ENCODE measurements at regions not wholly inside any gene's neighbourhood (a gene's known extent, or its start where the extent isn't known, plus 50 kb on each side); places are given as distances from the start of the nearest gene placed in this dataset.

DNA sequence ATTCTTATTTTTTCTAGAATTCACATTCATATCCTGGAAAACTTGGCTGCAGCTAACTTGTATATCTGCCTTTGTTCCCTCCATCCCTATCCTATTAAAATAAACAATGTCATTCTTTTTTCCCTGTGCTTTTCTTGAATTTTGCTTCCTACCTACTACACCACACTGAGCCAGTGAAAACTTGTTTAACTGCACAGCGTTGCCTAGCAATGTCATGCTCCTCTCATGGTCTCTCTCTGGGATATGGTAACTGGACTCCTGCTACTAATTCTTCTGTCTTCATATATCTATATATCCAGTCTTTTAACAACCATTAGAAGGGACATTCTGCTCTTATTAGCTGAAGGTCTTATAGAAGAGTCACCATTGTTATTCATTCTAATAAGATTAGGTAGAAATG lies 434.4 kb downstream of the METTL15 start:
- Histone ChIP-seq H3K4me1 (ENCODE audit: control insufficient read depth in 1 of 2, insufficient read depth in 2 of 2, low read depth in 1 of 2, low read length in 1 of 2) (no peaks in the 10 kb centered on the region; a peak in 2 of 4 replicates), H3F3A (replicated peaks; ENCODE audit: insufficient read depth) (no peaks in the 10 kb centered on the region), H3K79me2 (ENCODE audit: insufficient read depth) (no peaks in the 10 kb centered on the region), H3K4me2 (no peak overlapping the region), H3K27me3 (ENCODE audit: insufficient read depth) (no peaks in the 10 kb centered on the region), H3K9me2 (no peaks in the 10 kb centered on the region), H3K27ac (ENCODE audit: low read depth in 2 of 2, low read length in 1 of 2) (no peak overlapping the region), H3K4me3 (ENCODE audit: low read depth in 2 of 2, low read length in 1 of 2) (no peak overlapping the region), H4K20me1 (ENCODE audit: insufficient read depth) (no peaks in the 10 kb centered on the region), H3K9ac (no peak overlapping the region), H2AFZ (ENCODE audit: low read depth) (no peak overlapping the region), H3K9me3 (no peaks in the 10 kb centered on the region), H3K36me3 (replicated peaks in 1 of 2; ENCODE audit: control insufficient read depth in 1 of 2, insufficient read depth in 2 of 2, low read length in 1 of 2) (no peaks in the 10 kb centered on the region)
- 85% methylated on average over 1 of the region's 1 CpG for WGBS (ENCODE audit: low lambda C conversion rate)
- ChIA-PET POLR2A (no interaction called here), CTCF (interaction anchor here (1.2 to 2.3 kb wide), 2 partner anchors 13 kb away, joined by 4 to 9 read pairs; no protein-coding TSS in a partner anchor)
- TF ChIP-seq, protein P1, sequence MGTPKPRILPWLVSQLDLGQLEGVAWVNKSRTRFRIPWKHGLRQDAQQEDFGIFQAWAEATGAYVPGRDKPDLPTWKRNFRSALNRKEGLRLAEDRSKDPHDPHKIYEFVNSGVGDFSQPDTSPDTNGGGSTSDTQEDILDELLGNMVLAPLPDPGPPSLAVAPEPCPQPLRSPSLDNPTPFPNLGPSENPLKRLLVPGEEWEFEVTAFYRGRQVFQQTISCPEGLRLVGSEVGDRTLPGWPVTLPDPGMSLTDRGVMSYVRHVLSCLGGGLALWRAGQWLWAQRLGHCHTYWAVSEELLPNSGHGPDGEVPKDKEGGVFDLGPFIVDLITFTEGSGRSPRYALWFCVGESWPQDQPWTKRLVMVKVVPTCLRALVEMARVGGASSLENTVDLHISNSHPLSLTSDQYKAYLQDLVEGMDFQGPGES (IDR thresholded peaks at IDR 0.05; ENCODE audit: low read depth, low read length), result no peak
- TF ChIP-seq TAF1 (IDR thresholded peaks at IDR 0.05; ENCODE audit: borderline replicate concordance, low read depth, low read length) (no peak), RFX5 (IDR thresholded peaks at IDR 0.05; ENCODE audit: low read length) (no peak), CHD2 (IDR thresholded peaks at IDR 0.05; ENCODE audit: low read length, partially characterized antibody) (no peak), FOXJ3 (CRISPR knock-in tag; IDR thresholded peaks at IDR 0.05) (no peak), MXI1 (IDR thresholded peaks at IDR 0.05; ENCODE audit: low read depth, low read length) (no peak), ELF1 (IDR thresholded peaks at IDR 0.05) (no peak), FOSL2 (IDR thresholded peaks at IDR 0.05; ENCODE audit: borderline replicate concordance, low read depth) (no peak), GATA2 (CRISPR knock-in tag; IDR thresholded peaks at IDR 0.05) (no peak), SMC3 (IDR thresholded peaks at IDR 0.05; ENCODE audit: low read depth, low read length) (no peak), YY1 (IDR thresholded peaks at IDR 0.05; ENCODE audit: low read depth) (no peak), EP300 (IDR thresholded peaks at IDR 0.05; ENCODE audit: borderline replicate concordance in 1 of 2, low read depth in 1 of 2, low read length in 1 of 2) (no peak), MEF2A (IDR thresholded peaks at IDR 0.05; ENCODE audit: borderline replicate concordance, low read depth) (no peak)
- TF ChIP-seq, protein P2, sequence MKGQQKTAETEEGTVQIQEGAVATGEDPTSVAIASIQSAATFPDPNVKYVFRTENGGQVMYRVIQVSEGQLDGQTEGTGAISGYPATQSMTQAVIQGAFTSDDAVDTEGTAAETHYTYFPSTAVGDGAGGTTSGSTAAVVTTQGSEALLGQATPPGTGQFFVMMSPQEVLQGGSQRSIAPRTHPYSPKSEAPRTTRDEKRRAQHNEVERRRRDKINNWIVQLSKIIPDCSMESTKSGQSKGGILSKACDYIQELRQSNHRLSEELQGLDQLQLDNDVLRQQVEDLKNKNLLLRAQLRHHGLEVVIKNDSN (IDR thresholded peaks at IDR 0.05; ENCODE audit: borderline replicate concordance, low read depth), result no peak
- TF ChIP-seq, protein P3, sequence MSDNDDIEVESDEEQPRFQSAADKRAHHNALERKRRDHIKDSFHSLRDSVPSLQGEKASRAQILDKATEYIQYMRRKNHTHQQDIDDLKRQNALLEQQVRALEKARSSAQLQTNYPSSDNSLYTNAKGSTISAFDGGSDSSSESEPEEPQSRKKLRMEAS (IDR thresholded peaks at IDR 0.05; ENCODE audit: low read depth), result no peak
- no peak for DNase-seq

DNA sequence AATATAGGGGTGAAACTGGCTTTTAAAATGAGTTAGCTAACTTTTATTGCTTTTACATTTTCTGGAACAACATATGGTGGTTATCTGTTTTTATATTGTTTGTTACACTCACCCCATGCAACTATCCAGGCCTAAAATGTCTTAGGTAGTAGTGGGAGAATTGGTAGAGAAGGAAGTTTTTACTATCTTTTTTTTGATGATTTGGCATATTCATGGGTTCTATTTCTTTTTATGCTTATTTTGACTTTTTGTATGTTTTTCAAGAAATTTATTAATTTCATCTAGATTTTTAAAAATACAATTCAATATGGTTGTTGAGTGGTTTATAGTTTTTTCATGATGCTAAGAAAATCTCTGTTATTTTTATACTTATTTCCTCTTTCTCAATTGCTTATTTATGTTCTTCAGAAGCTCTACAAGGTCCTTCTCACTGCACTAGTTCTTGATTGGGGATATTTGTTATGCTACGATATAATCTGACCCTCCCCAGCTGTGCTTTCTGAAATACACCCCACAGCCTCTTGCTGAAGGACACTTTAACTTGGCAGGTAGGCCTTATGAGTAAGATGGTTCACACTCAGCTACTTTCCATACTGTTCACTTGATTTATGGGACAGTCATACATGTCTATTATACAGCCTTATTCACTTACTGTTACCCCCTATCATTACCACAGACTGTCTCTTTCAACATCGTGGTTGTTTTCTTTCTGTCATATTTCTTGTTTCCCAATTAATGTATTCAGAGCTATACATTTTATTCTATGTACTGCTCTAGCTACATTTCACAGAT lies 431.2 kb downstream of the METTL15 start:
- Histone ChIP-seq H4K20me1 (ENCODE audit: insufficient read depth) (no peaks in the 10 kb centered on the region), H3K79me2 (ENCODE audit: insufficient read depth) (no peaks in the 10 kb centered on the region), H3K27ac (ENCODE audit: low read depth in 2 of 2, low read length in 1 of 2) (no peak overlapping the region), H3K4me3 (ENCODE audit: low read depth in 2 of 2, low read length in 1 of 2) (no peak overlapping the region), H3K9me2 (no peaks in the 10 kb centered on the region), H3K36me3 (replicated peaks in 1 of 2; ENCODE audit: control insufficient read depth in 1 of 2, insufficient read depth in 2 of 2, low read length in 1 of 2) (no peaks in the 10 kb centered on the region), H3K4me1 (ENCODE audit: control insufficient read depth in 1 of 2, insufficient read depth in 2 of 2, low read depth in 1 of 2, low read length in 1 of 2) (no peaks in the 10 kb centered on the region), H3K4me2 (no peak overlapping the region), H3F3A (replicated peaks; ENCODE audit: insufficient read depth) (no peaks in the 10 kb centered on the region), H3K9ac (no peak overlapping the region), H3K27me3 (ENCODE audit: insufficient read depth) (no peaks in the 10 kb centered on the region), H3K9me3 (no peaks in the 10 kb centered on the region), H2AFZ (ENCODE audit: low read depth) (no peak overlapping the region)
- no peak for DNase-seq
- TF ChIP-seq NRF1 (IDR thresholded peaks at IDR 0.05; ENCODE audit: low read depth, low read length), result no peak
- no peak for TF ChIP-seq TAF1 (IDR thresholded peaks at IDR 0.05; ENCODE audit: borderline replicate concordance, low read depth, low read length)
- TF ChIP-seq, protein P4, sequence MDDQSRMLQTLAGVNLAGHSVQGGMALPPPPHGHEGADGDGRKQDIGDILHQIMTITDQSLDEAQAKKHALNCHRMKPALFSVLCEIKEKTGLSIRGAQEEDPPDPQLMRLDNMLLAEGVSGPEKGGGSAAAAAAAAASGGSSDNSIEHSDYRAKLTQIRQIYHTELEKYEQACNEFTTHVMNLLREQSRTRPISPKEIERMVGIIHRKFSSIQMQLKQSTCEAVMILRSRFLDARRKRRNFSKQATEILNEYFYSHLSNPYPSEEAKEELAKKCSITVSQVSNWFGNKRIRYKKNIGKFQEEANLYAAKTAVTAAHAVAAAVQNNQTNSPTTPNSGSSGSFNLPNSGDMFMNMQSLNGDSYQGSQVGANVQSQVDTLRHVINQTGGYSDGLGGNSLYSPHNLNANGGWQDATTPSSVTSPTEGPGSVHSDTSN (IDR thresholded peaks at IDR 0.05), result no peak
- no peak for TF ChIP-seq RCOR1 (IDR thresholded peaks at IDR 0.05; ENCODE audit: low read length)
- TF ChIP-seq GABPA (IDR thresholded peaks at IDR 0.05; ENCODE audit: low read depth), result no peak
- TF ChIP-seq, protein P5, sequence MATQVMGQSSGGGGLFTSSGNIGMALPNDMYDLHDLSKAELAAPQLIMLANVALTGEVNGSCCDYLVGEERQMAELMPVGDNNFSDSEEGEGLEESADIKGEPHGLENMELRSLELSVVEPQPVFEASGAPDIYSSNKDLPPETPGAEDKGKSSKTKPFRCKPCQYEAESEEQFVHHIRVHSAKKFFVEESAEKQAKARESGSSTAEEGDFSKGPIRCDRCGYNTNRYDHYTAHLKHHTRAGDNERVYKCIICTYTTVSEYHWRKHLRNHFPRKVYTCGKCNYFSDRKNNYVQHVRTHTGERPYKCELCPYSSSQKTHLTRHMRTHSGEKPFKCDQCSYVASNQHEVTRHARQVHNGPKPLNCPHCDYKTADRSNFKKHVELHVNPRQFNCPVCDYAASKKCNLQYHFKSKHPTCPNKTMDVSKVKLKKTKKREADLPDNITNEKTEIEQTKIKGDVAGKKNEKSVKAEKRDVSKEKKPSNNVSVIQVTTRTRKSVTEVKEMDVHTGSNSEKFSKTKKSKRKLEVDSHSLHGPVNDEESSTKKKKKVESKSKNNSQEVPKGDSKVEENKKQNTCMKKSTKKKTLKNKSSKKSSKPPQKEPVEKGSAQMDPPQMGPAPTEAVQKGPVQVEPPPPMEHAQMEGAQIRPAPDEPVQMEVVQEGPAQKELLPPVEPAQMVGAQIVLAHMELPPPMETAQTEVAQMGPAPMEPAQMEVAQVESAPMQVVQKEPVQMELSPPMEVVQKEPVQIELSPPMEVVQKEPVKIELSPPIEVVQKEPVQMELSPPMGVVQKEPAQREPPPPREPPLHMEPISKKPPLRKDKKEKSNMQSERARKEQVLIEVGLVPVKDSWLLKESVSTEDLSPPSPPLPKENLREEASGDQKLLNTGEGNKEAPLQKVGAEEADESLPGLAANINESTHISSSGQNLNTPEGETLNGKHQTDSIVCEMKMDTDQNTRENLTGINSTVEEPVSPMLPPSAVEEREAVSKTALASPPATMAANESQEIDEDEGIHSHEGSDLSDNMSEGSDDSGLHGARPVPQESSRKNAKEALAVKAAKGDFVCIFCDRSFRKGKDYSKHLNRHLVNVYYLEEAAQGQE (IDR thresholded peaks at IDR 0.05; ENCODE audit: low read depth, low read length), result no peak
- no peak for TF ChIP-seq MXI1 (IDR thresholded peaks at IDR 0.05; ENCODE audit: low read depth, low read length)
- WGBS (ENCODE audit: low lambda C conversion rate), result 59% methylated on average over 2 of the region's 2 CpGs
- POLR2A ChIA-PET, result no interaction called here
- CTCF ChIA-PET, result interaction anchor here (0.6 to 1.7 kb wide), 4 partner anchors 10 to 841 kb away, joined by 3 to 11 read pairs (median 4); no protein-coding TSS in a partner anchor
